WTC11 (cell line): ENCODE measurements at regions not wholly inside any gene's neighbourhood (a gene's known extent, or its start where the extent isn't known, plus 50 kb on each side); places are given as distances from the start of the nearest gene placed in this dataset.

Experiments used
- ATF3 ChIP-seq: sonication (generic); formaldehyde crosslinking; conservative IDR thresholded peaks from 2 replicates; pipeline ENCODE4 v1.8.1; 2022; ENCODE audit warnings: mild to moderate bottlenecking, missing genetic modification reagents
- CREB1 ChIP-seq: sonication (generic); formaldehyde crosslinking; IDR thresholded peaks from 2 replicates; pipeline ENCODE4 v1.8.0; 2023; ENCODE audit warnings: mild to moderate bottlenecking, missing genetic modification reagents
- CREM ChIP-seq: sonication (generic); formaldehyde crosslinking; IDR thresholded peaks from 2 replicates; pipeline ENCODE4 v1.8.1; 2022; ENCODE audit warnings: mild to moderate bottlenecking, missing genetic modification reagents, moderate library complexity
- CTCF ChIP-seq: fragments of 200-600 bp; IDR thresholded peaks from 2 replicates; pipeline ENCODE4 v1.8.0; 2022; ENCODE audit warnings: antibody characterized with exemption
- MAX ChIP-seq: sonication (generic); formaldehyde crosslinking; IDR thresholded peaks from 2 replicates; pipeline ENCODE4 v1.8.0; 2022; ENCODE audit warnings: mild to moderate bottlenecking, missing genetic modification reagents
- NFATC4 ChIP-seq: fragments of 250-450 bp; sonication (Bioruptor Pico); IDR thresholded peaks from 2 replicates; pipeline ENCODE4 v1.9.0; 2021; ENCODE audit warnings: mild to moderate bottlenecking
- RORB ChIP-seq: fragments of 250-450 bp; sonication (Bioruptor Pico); IDR thresholded peaks from 2 replicates; pipeline ENCODE4 v1.9.0; 2021; ENCODE audit warnings: mild to moderate bottlenecking
- USF1 ChIP-seq: sonication (generic); formaldehyde crosslinking; IDR thresholded peaks from 2 replicates; pipeline ENCODE4 v1.8.0; 2022; ENCODE audit warnings: mild to moderate bottlenecking, missing genetic modification reagents
- ZNF121 ChIP-seq: sonication (generic); formaldehyde crosslinking; IDR thresholded peaks from 2 replicates; pipeline ENCODE4 v1.8.0; 2023; ENCODE audit warnings: missing genetic modification reagents
- ZNF263 ChIP-seq: sonication (generic); formaldehyde crosslinking; IDR thresholded peaks from 2 replicates; pipeline ENCODE4 v1.8.1; 2022; ENCODE audit warnings: low read depth, mild to moderate bottlenecking, moderate library complexity, missing genetic modification reagents
- ZNF317 ChIP-seq: sonication (generic); formaldehyde crosslinking; IDR thresholded peaks from 2 replicates; pipeline ENCODE4 v1.8.1; 2023; ENCODE audit warnings: low read depth, mild to moderate bottlenecking, moderate library complexity, missing genetic modification reagents, borderline replicate concordance

GRCh38 chr12:28994179-28994715, 154.8 kb upstream of the FAR2 start:
- TF ChIP-seq CTCF (no peak), ZNF121 (CRISPR knock-in tag) (no peak), CREB1 (CRISPR knock-in tag) (no peak), CREM (CRISPR knock-in tag) (no peak), ZNF317 (no peak), ZNF263 (no peak), MAX (CRISPR knock-in tag) (no peak), RORB (CRISPR knock-in tag) (no peak), ATF3 (CRISPR knock-in tag) (no peak), NFATC4 (no peak), USF1 (CRISPR knock-in tag) (no peak)
